GM23338 (cell line): ENCODE measurements at regions not wholly inside any gene's neighbourhood (a gene's known extent, or its start where the extent isn't known, plus 50 kb on each side); places are given as distances from the start of the nearest gene placed in this dataset.

Experiments
- ATAC-seq: fragments of 200-7000 bp; cut with Tn5 transposase; 3 replicates; pipeline ENCODE4 v1.9.1; 2020
- DNase-seq: peaks from one replicate; pipeline ENCODE4 v3.0.0-alpha.2; 2015; ENCODE audit warnings: low spot score
- H2AFZ ChIP-seq: fragments of 200-600 bp; sonication (generic); 2 replicates; pipeline ENCODE4 v1.8.0; 2016; ENCODE audit warnings: antibody characterized with exemption, mild to moderate bottlenecking, moderate library complexity
- H3F3A ChIP-seq: fragments of 200-600 bp; sonication (generic); replicated peaks from 2 replicates; pipeline ENCODE4 v1.8.0; 2017; ENCODE audit warnings: antibody characterized with exemption, mixed run types, low read depth
- H3K27ac ChIP-seq: fragments of 200-600 bp; sonication (generic); 2 replicates; pipeline ENCODE4 v1.6.1; 2016; ENCODE audit warnings: low read depth
- H3K27me3 ChIP-seq: fragments of 200-600 bp; sonication (generic); 2 replicates; pipeline ENCODE4 v1.8.0; 2016; ENCODE audit warnings: mild to moderate bottlenecking, mixed run types, moderate library complexity; ENCODE audit not compliant: insufficient read depth
- H3K36me3 ChIP-seq: fragments of 200-600 bp; sonication (generic); 2 replicates; pipeline ENCODE4 v1.8.0; 2016; ENCODE audit warnings: mild to moderate bottlenecking; ENCODE audit not compliant: insufficient read depth
- H3K4me1 ChIP-seq: fragments of 200-600 bp; sonication (generic); 2 replicates; pipeline ENCODE4 v1.8.0; 2016; ENCODE audit warnings: mild to moderate bottlenecking, moderate library complexity; ENCODE audit not compliant: insufficient read depth
- H3K4me2 ChIP-seq: fragments of 200-600 bp; sonication (generic); 2 replicates; pipeline ENCODE4 v1.7.1; 2017; ENCODE audit warnings: mixed run types
- H3K4me3 ChIP-seq: fragments of 200-600 bp; sonication (generic); 2 replicates; pipeline ENCODE4 v1.6.1; 2016; ENCODE audit warnings: mixed run types
- H3K79me2 ChIP-seq: fragments of 200-600 bp; sonication (generic); replicated peaks from 2 replicates; pipeline ENCODE4 v1.8.0; 2017; ENCODE audit warnings: mild to moderate bottlenecking; ENCODE audit not compliant: insufficient read depth
- H3K9me2 ChIP-seq: fragments of 200-600 bp; sonication (generic); 2 replicates; pipeline ENCODE4 v1.8.0; 2017; ENCODE audit not compliant: insufficient read depth
- H4K20me1 ChIP-seq: fragments of 200-600 bp; sonication (generic); replicated peaks from 2 replicates; pipeline ENCODE4 v1.8.0; 2017; ENCODE audit warnings: mild to moderate bottlenecking; ENCODE audit not compliant: insufficient read depth
- H3K27ac Mint-ChIP-seq: 2 replicates; pipeline ENCODE4 v1.8.0; 2020; ENCODE audit warnings: inconsistent platforms, mild to moderate bottlenecking, moderate library complexity, mixed read lengths
- H3K27me3 Mint-ChIP-seq: 3 replicates; pipeline ENCODE4 v1.8.0; 2022; ENCODE audit warnings: low read depth, mild to moderate bottlenecking, moderate library complexity, mixed read lengths, inconsistent platforms; ENCODE audit not compliant: insufficient read depth, poor library complexity
- H3K36me3 Mint-ChIP-seq: 3 replicates; pipeline ENCODE4 v1.8.0; 2021; ENCODE audit warnings: low read depth, mild to moderate bottlenecking, inconsistent platforms, moderate library complexity, mixed read lengths
- H3K4me1 Mint-ChIP-seq: 3 replicates; pipeline ENCODE4 v1.8.0; 2020; ENCODE audit warnings: mild to moderate bottlenecking, inconsistent platforms, mixed read lengths
- H3K4me3 Mint-ChIP-seq: 3 replicates; pipeline ENCODE4 v1.8.0; 2021; ENCODE audit warnings: moderate library complexity, mild to moderate bottlenecking, inconsistent platforms, mixed read lengths
- H3K9me3 Mint-ChIP-seq: 3 replicates; pipeline ENCODE4 v1.8.0; 2020; ENCODE audit warnings: moderate library complexity, mild to moderate bottlenecking, inconsistent platforms, mixed read lengths
- EZH2 ChIP-seq: fragments of 200-600 bp; sonication (generic); IDR thresholded peaks from one replicate; pipeline ENCODE4 v1.8.0; 2017; ENCODE audit warnings: antibody characterized with exemption, mild to moderate bottlenecking, low read depth; ENCODE audit not compliant: unreplicated experiment
- JUNB ChIP-seq: IDR thresholded peaks from one replicate; pipeline ENCODE4 v1.6.1; 2016; ENCODE audit warnings: antibody characterized with exemption; ENCODE audit not compliant: unreplicated experiment
- NANOG ChIP-seq: IDR thresholded peaks from 2 replicates; pipeline ENCODE4 v1.6.1; 2016; ENCODE audit warnings: antibody characterized with exemption, borderline replicate concordance
- POLR2AphosphoS5 ChIP-seq: IDR thresholded peaks from 2 replicates; pipeline ENCODE4 v1.6.1; 2016; ENCODE audit warnings: antibody characterized with exemption, low read depth
- STAT1 ChIP-seq: IDR thresholded peaks from one replicate; pipeline ENCODE4 v1.6.1; 2016; ENCODE audit warnings: antibody characterized with exemption; ENCODE audit not compliant: unreplicated experiment
- ZNF331 ChIP-seq: fragments of 250-450 bp; sonication (Bioruptor Pico); IDR thresholded peaks from 2 replicates; pipeline ENCODE4 v1.5.0; 2020; ENCODE audit warnings: low read depth, mild to moderate bottlenecking, moderate library complexity
- ZNF462 ChIP-seq: fragments of 250-450 bp; sonication (Bioruptor Pico); IDR thresholded peaks from 2 replicates; pipeline ENCODE4 v1.5.0; 2020; ENCODE audit warnings: mild to moderate bottlenecking, moderate library complexity
- TF ChIP-seq, protein P1 (sequence below), 2 experiments: fragments of 200-600 bp in 1 of 2; sonication (generic) in 1 of 2; conservative IDR thresholded peaks; 2 replicates each; pipeline versions ENCODE4 v1.5.1 to v1.6.1; 2016 to 2017; ENCODE audit warnings: antibody characterized with exemption in 2 of 2, low read depth in 2 of 2, mild to moderate bottlenecking in 2 of 2, moderate library complexity in 1 of 2

DNA sequence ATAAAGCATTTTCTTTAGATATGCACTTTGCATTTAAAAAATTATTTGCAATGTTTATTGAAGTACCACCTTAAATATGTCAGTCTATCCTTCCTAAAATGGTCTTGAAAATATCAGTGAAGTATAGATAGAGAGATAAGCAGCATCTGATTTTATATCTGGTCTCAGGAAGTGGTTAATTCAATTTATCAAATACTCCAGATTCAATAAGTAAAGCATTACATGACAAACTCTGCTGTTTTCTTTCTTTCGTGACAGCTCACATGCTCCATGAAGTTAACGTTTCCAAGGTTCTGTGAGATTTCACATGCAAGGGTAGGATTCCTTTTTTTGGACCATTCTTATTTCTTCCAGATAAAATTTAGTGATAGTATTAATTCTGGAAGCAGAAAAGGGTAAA lies 775.4 kb upstream of the ROBO1 start (continued):
- TF ChIP-seq ZNF462 (CRISPR knock-in tag) (no peak), NANOG (no peak), ZNF331 (no peak), EZH2 (no peak), POLR2AphosphoS5 (no peak)
- TF ChIP-seq, protein P1, sequence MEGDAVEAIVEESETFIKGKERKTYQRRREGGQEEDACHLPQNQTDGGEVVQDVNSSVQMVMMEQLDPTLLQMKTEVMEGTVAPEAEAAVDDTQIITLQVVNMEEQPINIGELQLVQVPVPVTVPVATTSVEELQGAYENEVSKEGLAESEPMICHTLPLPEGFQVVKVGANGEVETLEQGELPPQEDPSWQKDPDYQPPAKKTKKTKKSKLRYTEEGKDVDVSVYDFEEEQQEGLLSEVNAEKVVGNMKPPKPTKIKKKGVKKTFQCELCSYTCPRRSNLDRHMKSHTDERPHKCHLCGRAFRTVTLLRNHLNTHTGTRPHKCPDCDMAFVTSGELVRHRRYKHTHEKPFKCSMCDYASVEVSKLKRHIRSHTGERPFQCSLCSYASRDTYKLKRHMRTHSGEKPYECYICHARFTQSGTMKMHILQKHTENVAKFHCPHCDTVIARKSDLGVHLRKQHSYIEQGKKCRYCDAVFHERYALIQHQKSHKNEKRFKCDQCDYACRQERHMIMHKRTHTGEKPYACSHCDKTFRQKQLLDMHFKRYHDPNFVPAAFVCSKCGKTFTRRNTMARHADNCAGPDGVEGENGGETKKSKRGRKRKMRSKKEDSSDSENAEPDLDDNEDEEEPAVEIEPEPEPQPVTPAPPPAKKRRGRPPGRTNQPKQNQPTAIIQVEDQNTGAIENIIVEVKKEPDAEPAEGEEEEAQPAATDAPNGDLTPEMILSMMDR (conservative IDR thresholded peaks at IDR 0.05; ENCODE audit: low read depth in 2 of 2): no peak

DNA sequence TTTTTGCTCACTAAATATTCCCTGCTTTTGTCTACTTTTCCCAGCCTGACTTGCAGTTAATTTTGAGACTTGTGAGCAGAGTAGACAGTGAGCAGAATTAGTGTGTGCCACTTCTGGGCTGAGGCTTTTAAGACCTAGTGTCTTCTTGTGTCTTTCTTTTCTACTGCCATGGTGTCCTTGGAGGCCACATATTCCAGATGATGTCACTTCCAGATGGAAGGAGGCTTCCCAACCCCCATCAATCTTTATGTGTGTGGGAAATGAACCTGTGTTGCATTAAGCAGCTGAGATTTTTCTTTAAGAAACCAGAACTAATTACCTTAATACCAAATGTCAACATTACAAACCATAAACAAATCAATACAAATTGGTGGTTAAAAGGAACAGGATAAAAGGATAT lies 774.7 kb upstream of the ROBO1 start:
- Histone ChIP-seq H3K79me2 (no peaks in the 10 kb centered on the region), H3K27ac (no peak overlapping the region), H3K4me3 (no peak overlapping the region), H3K27me3 (no peaks in the 10 kb centered on the region), H3F3A (no peaks in the 10 kb centered on the region), H3K36me3 (no peaks in the 10 kb centered on the region), H3K4me1 (peaks cover 4% of the 10 kb centered on the region; the same call in 1 of the 2 replicates), H2AFZ (peak overlapping the region; percentile 29; the same call in 1 of the 2 replicates), H3K4me2 (no peak overlapping the region), H3K9me2 (no peaks in the 10 kb centered on the region), H4K20me1 (no peaks in the 10 kb centered on the region)
- ATAC-seq (no peak), DNase-seq (no peak)
- Mint-ChIP-seq H3K36me3 (no peaks in the 10 kb centered on the region), H3K4me1 (peaks cover 10% of the 10 kb centered on the region; the same call in 2 of the 3 replicates), H3K27me3 (peaks cover 2% of the 10 kb centered on the region), H3K4me3 (no peak overlapping the region), H3K27ac (no peak overlapping the region), H3K9me3 (no peaks in the 10 kb centered on the region; the same call in 2 of the 3 replicates)
- TF ChIP-seq, protein P1 (conservative IDR thresholded peaks at IDR 0.05; ENCODE audit: low read depth in 2 of 2): no peak
- TF ChIP-seq EZH2 (no peak), ZNF331 (no peak), STAT1 (no peak), JUNB (no peak)
